ENCODE measurements at regions not wholly inside any gene's neighbourhood (a gene's known extent, or its start where the extent isn't known, plus 50 kb on each side); places are given as distances from the start of the nearest gene placed in this dataset.

GRCh38 chr9:129322641-129323375 lies 144.7 kb upstream of the IER5L start:
- Mint-ChIP-seq H3K27me3 (no peaks in the 10 kb centered on the region), H3K4me1 (ENCODE audit: unreplicated experiment) (peaks cover 42% of the 10 kb centered on the region), H3K27ac (peak overlapping the region; percentile 34), H3K36me3 (no peaks in the 10 kb centered on the region), H3K4me3 (no peak overlapping the region), H3K9me3 (no peaks in the 10 kb centered on the region)
- TF ChIP-seq CTCF (conservative IDR thresholded peaks at IDR 0.05), result no peak
- no peak for DNase-seq (ENCODE audit: extremely low spot score, unreplicated experiment)

GRCh38 chr9:129322022-129322621 lies 144.1 kb upstream of the IER5L start:
- no peak for DNase-seq (ENCODE audit: extremely low spot score, unreplicated experiment)
- no peak for TF ChIP-seq CTCF (conservative IDR thresholded peaks at IDR 0.05)
- Mint-ChIP-seq H3K27me3 (no peaks in the 10 kb centered on the region), H3K4me1 (ENCODE audit: unreplicated experiment) (peaks cover 40% of the 10 kb centered on the region), H3K4me3 (peak overlapping the region; percentile 49), H3K9me3 (no peaks in the 10 kb centered on the region), H3K27ac (no peak overlapping the region), H3K36me3 (no peaks in the 10 kb centered on the region)

GRCh38 chr9:129321286-129322021 lies 143.4 kb upstream of the IER5L start:
- no peak for DNase-seq (ENCODE audit: extremely low spot score, unreplicated experiment)
- H3K36me3 Mint-ChIP-seq, result no peaks in the 10 kb centered on the region
- H3K27ac Mint-ChIP-seq, result no peak overlapping the region
- no peak for TF ChIP-seq CTCF (conservative IDR thresholded peaks at IDR 0.05)
- H3K27me3 Mint-ChIP-seq, result no peaks in the 10 kb centered on the region
- peaks cover 44% of the 10 kb centered on the region for H3K4me1 Mint-ChIP-seq (ENCODE audit: unreplicated experiment)
- peak overlapping the region; percentile 54 for H3K4me3 Mint-ChIP-seq
- no peaks in the 10 kb centered on the region for H3K9me3 Mint-ChIP-seq

GRCh38 chr9:129320575-129321285 lies 142.7 kb upstream of the IER5L start:
- peak; percentile 35 for TF ChIP-seq CTCF (conservative IDR thresholded peaks at IDR 0.05)
- Mint-ChIP-seq H3K4me1 (ENCODE audit: unreplicated experiment) (peaks cover 44% of the 10 kb centered on the region), H3K9me3 (no peaks in the 10 kb centered on the region), H3K27ac (peak overlapping the region; percentile 76), H3K27me3 (no peaks in the 10 kb centered on the region), H3K36me3 (no peaks in the 10 kb centered on the region), H3K4me3 (peak overlapping the region; percentile 80)
- no peak for DNase-seq (ENCODE audit: extremely low spot score, unreplicated experiment)

- no peaks in the 10 kb centered on the region for H3K27me3 Mint-ChIP-seq
- H3K4me1 Mint-ChIP-seq (ENCODE audit: unreplicated experiment), result peaks cover 44% of the 10 kb centered on the region
- H3K36me3 Mint-ChIP-seq, result no peaks in the 10 kb centered on the region
- peak overlapping the region; percentile 60 for H3K4me3 Mint-ChIP-seq
- no peaks in the 10 kb centered on the region for H3K9me3 Mint-ChIP-seq
- peak overlapping the region; percentile 36 for H3K27ac Mint-ChIP-seq
- TF ChIP-seq CTCF (conservative IDR thresholded peaks at IDR 0.05), result no peak
- DNase-seq (ENCODE audit: extremely low spot score, unreplicated experiment), result peak; percentile 60
Measured at GRCh38 chr9:129319938-129320481, 141.9 kb upstream of the IER5L start.
